Suppressor macrophage treated with lipopolysaccharide for 4 hours (primary cell): ENCODE measurements at regions not wholly inside any gene's neighbourhood (a gene's known extent, or its start where the extent isn't known, plus 50 kb on each side); places are given as distances from the start of the nearest gene placed in this dataset.

Experiments used
- DNase-seq: peaks from one replicate; pipeline ENCODE4 v3.0.0-alpha.2; 2020

- DNase-seq: no peak
Measured at GRCh38 chr4:180808862-180809261, 1434.3 kb upstream of the TENM3 start.

GRCh38 chr4:180809439-180809838 lies 1433.8 kb upstream of the TENM3 start:
- no peak for DNase-seq

- DNase-seq: no peak
Measured at GRCh38 chr4:180810581-180810980, 1432.6 kb upstream of the TENM3 start.

- peak; percentile 2 for DNase-seq
Measured at GRCh38 chr4:180811556-180811955, 1431.6 kb upstream of the TENM3 start.

GRCh38 chr4:180812783-180813182 lies 1430.4 kb upstream of the TENM3 start:
- peak; percentile 3 for DNase-seq

- DNase-seq: no peak
Measured at GRCh38 chr4:180814875-180815417, 1428.3 kb upstream of the TENM3 start.

- DNase-seq: no peak
Measured at GRCh38 chr4:180817529-180817928, 1425.7 kb upstream of the TENM3 start.

- no peak for DNase-seq
Measured at GRCh38 chr4:180823108-180823507, 1420.1 kb upstream of the TENM3 start.

GRCh38 chr4:180827232-180828009 lies 1415.8 kb upstream of the TENM3 start:
- DNase-seq: peak; percentile 41

- DNase-seq: peak; percentile 50
Measured at GRCh38 chr4:180828455-180829018, 1414.7 kb upstream of the TENM3 start.

- DNase-seq: peak; percentile 3
Measured at GRCh38 chr4:180832073-180832472, 1411.1 kb upstream of the TENM3 start.

GRCh38 chr4:180840142-180840541 lies 1403.1 kb upstream of the TENM3 start:
- DNase-seq: no peak

GRCh38 chr4:180850318-180850940 lies 1392.8 kb upstream of the TENM3 start:
- no peak for DNase-seq

GRCh38 chr4:180852738-180853137 lies 1390.5 kb upstream of the TENM3 start:
- no peak for DNase-seq

- DNase-seq: no peak
Measured at GRCh38 chr4:180855184-180855583, 1388.0 kb upstream of the TENM3 start.

- DNase-seq: no peak
Measured at GRCh38 chr4:180860089-180860720, 1383.0 kb upstream of the TENM3 start.

- DNase-seq: no peak
Measured at GRCh38 chr4:180861651-180862050, 1381.6 kb upstream of the TENM3 start.

- DNase-seq: no peak
Measured at GRCh38 chr4:180866933-180867643, 1376.1 kb upstream of the TENM3 start.

GRCh38 chr4:180870623-180871022 lies 1372.6 kb upstream of the TENM3 start:
- no peak for DNase-seq

- no peak for DNase-seq
Measured at GRCh38 chr4:180898305-180898704, 1344.9 kb upstream of the TENM3 start.

GRCh38 chr4:180900781-180901180 lies 1342.4 kb upstream of the TENM3 start:
- DNase-seq: no peak

- no peak for DNase-seq
Measured at GRCh38 chr4:180909279-180909678, 1333.9 kb upstream of the TENM3 start.

GRCh38 chr4:180913750-180914149 lies 1329.5 kb upstream of the TENM3 start:
- DNase-seq: no peak
